ENCODE measurements at regions not wholly inside any gene's neighbourhood (a gene's known extent, or its start where the extent isn't known, plus 50 kb on each side); places are given as distances from the start of the nearest gene placed in this dataset.
"Not testable (repeated sequence)": the region's sequence is repeated elsewhere in the genome, so short reads cannot be mapped to it uniquely, and the experiment has no call there.

- TF ChIP-seq POU6F1 (CRISPR knock-in tag; IDR thresholded peaks at IDR 0.05; ENCODE audit: borderline replicate concordance, low read depth) (no peak), ZFP3 (CRISPR knock-in tag; IDR thresholded peaks at IDR 0.05) (no peak), CSDC2 (CRISPR knock-in tag; IDR thresholded peaks at IDR 0.05) (no peak), PATZ1 (CRISPR knock-in tag; IDR thresholded peaks at IDR 0.05; ENCODE audit: borderline replicate concordance) (no peak), SNAI2 (CRISPR knock-in tag; IDR thresholded peaks at IDR 0.05) (no peak), CSRNP3 (CRISPR knock-in tag; IDR thresholded peaks at IDR 0.05) (no peak), GLIS3 (CRISPR knock-in tag; IDR thresholded peaks at IDR 0.05) (no peak), ZFP30 (CRISPR knock-in tag; IDR thresholded peaks at IDR 0.05) (no peak), BACH2 (CRISPR knock-in tag; IDR thresholded peaks at IDR 0.05; ENCODE audit: borderline replicate concordance) (no peak)
These were observed 336.6 kb downstream of the PREX1 start (continued) for GRCh38 chr20:48490961-48491831.

- ATAC-seq = not testable (repeated sequence)
These were observed 337.5 kb downstream of the PREX1 start for GRCh38 chr20:48490341-48490740.

- no peak for TF ChIP-seq SNAI2 (CRISPR knock-in tag; IDR thresholded peaks at IDR 0.05)
- TF ChIP-seq TOX (CRISPR knock-in tag; IDR thresholded peaks at IDR 0.05; ENCODE audit: borderline replicate concordance) = no peak
- TF ChIP-seq TCF4 (CRISPR knock-in tag; IDR thresholded peaks at IDR 0.05; ENCODE audit: borderline replicate concordance) = peak; percentile 21; the same call in 1 of the 2 replicates
- no peak for TF ChIP-seq ESRRG (CRISPR knock-in tag; IDR thresholded peaks at IDR 0.05)
- no peak for TF ChIP-seq PPARA (CRISPR knock-in tag; IDR thresholded peaks at IDR 0.05; ENCODE audit: borderline replicate concordance)
- no peak for TF ChIP-seq TSHZ2 (CRISPR knock-in tag; IDR thresholded peaks at IDR 0.05)
- TF ChIP-seq ZNF70 (CRISPR knock-in tag; IDR thresholded peaks at IDR 0.05) = 0 out of 2 replicates have a peak, but pooled peaks have one; percentile 20
- no peak for TF ChIP-seq PATZ1 (CRISPR knock-in tag; IDR thresholded peaks at IDR 0.05; ENCODE audit: borderline replicate concordance)
- ATAC-seq = peak; percentile 30; the same call in 2 of the 3 replicates
These were observed 338.1 kb downstream of the PREX1 start for GRCh38 chr20:48489656-48490055.

- TF ChIP-seq BACH2 (CRISPR knock-in tag; IDR thresholded peaks at IDR 0.05; ENCODE audit: borderline replicate concordance) (no peak), TOX (CRISPR knock-in tag; IDR thresholded peaks at IDR 0.05; ENCODE audit: borderline replicate concordance) (no peak), GLIS3 (CRISPR knock-in tag; IDR thresholded peaks at IDR 0.05) (no peak), CSRNP3 (CRISPR knock-in tag; IDR thresholded peaks at IDR 0.05) (no peak), ZFP30 (CRISPR knock-in tag; IDR thresholded peaks at IDR 0.05) (no peak), CSDC2 (CRISPR knock-in tag; IDR thresholded peaks at IDR 0.05) (no peak), ZC3H10 (CRISPR knock-in tag; IDR thresholded peaks at IDR 0.05) (no peak), POU6F1 (CRISPR knock-in tag; IDR thresholded peaks at IDR 0.05; ENCODE audit: borderline replicate concordance, low read depth) (no peak)
- no peak for ATAC-seq
These were observed 338.7 kb downstream of the PREX1 start for GRCh38 chr20:48489046-48489463.

GRCh38 chr20:48488334-48489034 is 339.3 kb downstream of the PREX1 start:
- not testable (repeated sequence) for ATAC-seq

Measured in SK-N-SH treated with all-trans-retinoic acid at 6 μM for 48 hours (cell line).